Transverse colon (tissue), 4 donors: ENCODE measurements at regions not wholly inside any gene's neighbourhood (a gene's known extent, or its start where the extent isn't known, plus 50 kb on each side); places are given as distances from the start of the nearest gene placed in this dataset.

Experiments used
- EP300 ChIP-seq: sonication (generic); formaldehyde crosslinking; IDR thresholded peaks from one replicate; pipeline ENCODE4 v1.6.1; 2017; ENCODE audit warnings: antibody characterized with exemption, low read depth
- POLR2A ChIP-seq: fragments of 450-650 bp; IDR thresholded peaks from one replicate; pipeline ENCODE4 v1.6.1; 2016; ENCODE audit warnings: antibody characterized with exemption, mild to moderate bottlenecking, moderate library complexity
- POLR2AphosphoS5 ChIP-seq, 3 donors: sonication (generic); formaldehyde crosslinking; IDR thresholded peaks; one replicate each; pipeline ENCODE4 v1.6.1; 2016; ENCODE audit warnings: antibody characterized with exemption in 3 of 3
- TF ChIP-seq, protein P1 (sequence below), 5 experiments: fragments of 200-600 bp in 3 of 5; fragments of 450-650 bp in 2 of 5; sonication (generic) in 3 of 5; IDR thresholded peaks; 1 replicate in 2 of 5; 2 replicates in 3 of 5; pipeline ENCODE4 v1.5.1; 2016 to 2017; ENCODE audit warnings: antibody characterized with exemption in 5 of 5, inconsistent platforms in 3 of 5, mild to moderate bottlenecking in 2 of 5, moderate library complexity in 1 of 5

DNA sequence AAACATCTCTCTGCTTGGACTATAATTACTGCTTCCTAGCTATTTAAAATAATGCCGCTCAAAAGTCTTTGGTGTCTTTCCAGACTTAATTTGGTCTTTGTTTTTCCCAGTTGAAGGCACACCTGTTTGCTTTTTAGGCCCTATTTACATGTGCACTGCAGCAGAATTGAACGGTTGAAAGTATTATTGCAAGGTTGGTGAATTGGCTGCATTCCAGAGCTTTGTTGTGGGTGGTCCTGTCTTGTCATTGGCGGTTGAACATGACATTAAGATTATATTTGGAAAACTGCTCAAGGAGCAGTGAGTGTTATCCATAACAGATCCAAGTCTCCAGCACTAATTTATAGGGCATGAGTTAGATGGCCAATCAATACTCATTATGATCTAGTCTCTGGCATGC is 656.3 kb downstream of the PTPRC start:
- TF ChIP-seq, protein P1, sequence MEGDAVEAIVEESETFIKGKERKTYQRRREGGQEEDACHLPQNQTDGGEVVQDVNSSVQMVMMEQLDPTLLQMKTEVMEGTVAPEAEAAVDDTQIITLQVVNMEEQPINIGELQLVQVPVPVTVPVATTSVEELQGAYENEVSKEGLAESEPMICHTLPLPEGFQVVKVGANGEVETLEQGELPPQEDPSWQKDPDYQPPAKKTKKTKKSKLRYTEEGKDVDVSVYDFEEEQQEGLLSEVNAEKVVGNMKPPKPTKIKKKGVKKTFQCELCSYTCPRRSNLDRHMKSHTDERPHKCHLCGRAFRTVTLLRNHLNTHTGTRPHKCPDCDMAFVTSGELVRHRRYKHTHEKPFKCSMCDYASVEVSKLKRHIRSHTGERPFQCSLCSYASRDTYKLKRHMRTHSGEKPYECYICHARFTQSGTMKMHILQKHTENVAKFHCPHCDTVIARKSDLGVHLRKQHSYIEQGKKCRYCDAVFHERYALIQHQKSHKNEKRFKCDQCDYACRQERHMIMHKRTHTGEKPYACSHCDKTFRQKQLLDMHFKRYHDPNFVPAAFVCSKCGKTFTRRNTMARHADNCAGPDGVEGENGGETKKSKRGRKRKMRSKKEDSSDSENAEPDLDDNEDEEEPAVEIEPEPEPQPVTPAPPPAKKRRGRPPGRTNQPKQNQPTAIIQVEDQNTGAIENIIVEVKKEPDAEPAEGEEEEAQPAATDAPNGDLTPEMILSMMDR (IDR thresholded peaks at IDR 0.05): no peak
- TF ChIP-seq POLR2AphosphoS5 (IDR thresholded peaks at IDR 0.05): no peak
- no peak for TF ChIP-seq POLR2A
- TF ChIP-seq EP300: no peak
